ENCODE measurements at regions not wholly inside any gene's neighbourhood (a gene's known extent, or its start where the extent isn't known, plus 50 kb on each side); places are given as distances from the start of the nearest gene placed in this dataset.

DNA sequence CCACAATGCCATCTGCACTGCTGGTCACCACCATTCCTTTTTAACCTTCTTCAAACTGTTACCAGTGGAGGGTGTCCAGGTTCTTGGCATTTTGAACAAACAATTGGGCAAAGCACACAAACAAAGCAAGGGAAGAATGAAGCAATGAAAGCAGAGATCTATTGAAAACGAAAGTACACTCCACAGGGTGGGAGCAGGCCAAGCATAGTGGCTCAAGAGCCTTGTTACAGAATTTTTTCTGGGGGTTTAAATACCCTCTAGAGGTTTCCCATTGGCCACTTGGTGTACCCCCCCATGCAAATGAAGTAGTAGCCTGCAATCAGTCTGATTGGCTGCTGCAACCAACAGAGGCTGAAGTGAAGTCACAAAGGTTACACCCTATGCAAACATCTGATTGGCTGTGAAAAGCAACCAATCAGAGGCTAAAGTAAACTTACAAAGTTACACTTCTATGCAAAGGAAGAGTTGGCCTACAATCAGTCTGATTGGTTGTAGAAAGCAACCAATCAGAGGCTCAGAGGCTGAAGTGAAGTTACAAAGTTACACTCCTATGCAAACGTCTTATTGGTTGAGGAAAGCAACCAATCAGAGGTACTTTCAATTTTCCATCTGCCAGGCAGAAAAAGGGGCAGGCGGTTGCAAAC, 103.2 kb upstream of the WAC start:
- Histone ChIP-seq H3K27ac (ENCODE audit: insufficient read depth, low read length) (no peak overlapping the region), H3K56ac (ENCODE audit: extremely low read depth, insufficient read depth, low read length) (no peak overlapping the region), H2AFZ (replicated peaks; ENCODE audit: low read length, poor library complexity) (peak overlapping the region; percentile 26), H3K36me3 (ENCODE audit: control insufficient read depth, insufficient read depth, low read length) (no peaks in the 10 kb centered on the region), H3K4me2 (ENCODE audit: low read depth, low read length) (no peak overlapping the region), H3K79me1 (ENCODE audit: low read depth in 1 of 2, low read length in 2 of 2) (no peaks in the 10 kb centered on the region), H3K4me3 (ENCODE audit: insufficient read depth, low read depth, low read length) (no peak overlapping the region), H3K4ac (ENCODE audit: low read depth, low read length) (no peak overlapping the region), H2BK20ac (ENCODE audit: low read depth, low read length) (no peak overlapping the region), H3K4me1 (ENCODE audit: control insufficient read depth, insufficient read depth, low read length) (no peaks in the 10 kb centered on the region), H3K9ac (ENCODE audit: low read depth, low read length) (no peak overlapping the region), H2BK15ac (ENCODE audit: low read depth, low read length) (no peak overlapping the region), H3K14ac (replicated peaks; ENCODE audit: low read depth, low read length) (no peak overlapping the region), H2BK5ac (ENCODE audit: low read depth, low read length, poor library complexity, severe bottlenecking) (no peak overlapping the region), H3K27me3 (ENCODE audit: control insufficient read depth, insufficient read depth, low read length) (peaks cover 9% of the 10 kb centered on the region), H4K20me1 (ENCODE audit: insufficient read depth, low read length) (no peaks in the 10 kb centered on the region), H2AK5ac (ENCODE audit: low read depth, low read length) (no peak overlapping the region), H4K8ac (ENCODE audit: low read depth in 2 of 2, low read length in 2 of 2) (no peak overlapping the region), H3K9me1 (ENCODE audit: insufficient read depth, low read length) (no peaks in the 10 kb centered on the region), H3K23ac (ENCODE audit: low read depth, low read length) (no peak overlapping the region), H4K5ac (ENCODE audit: low read depth, low read length) (no peak overlapping the region), H2AK9ac (replicated peaks; ENCODE audit: low read depth, low read length, poor library complexity) (no peak overlapping the region), H4K91ac (ENCODE audit: insufficient read depth, low read depth, low read length) (no peak overlapping the region), H3K18ac (ENCODE audit: low read depth, low read length) (no peak overlapping the region), H2BK120ac (ENCODE audit: low read depth, low read length) (no peak overlapping the region), H3K9me3 (ENCODE audit: control insufficient read depth, insufficient read depth, low read length) (peaks cover 4% of the 10 kb centered on the region; the same call in 1 of the 2 replicates)
- POLR2A ChIA-PET (ENCODE audit: unreplicated experiment), result no interaction called here
- DNase-seq (peak; percentile 3), ATAC-seq (ENCODE audit: low read depth) (no peak)
- BruUV-seq (replicated peaks), result no TSS peak
- dilution Hi-C loops (cut with HindIII; ENCODE audit: low sequenced_read_pairs, unreplicated experiment) (no loop called here), in situ Hi-C loops (cut with MboI; ENCODE audit: low sequenced_read_pairs) (no loop called here), intact Hi-C loops (cut with micrococcal nuclease) (no loop called here)
- WGBS, 2 experiments (ENCODE audit: extremely low coverage in 2 of 2, insufficient read length in 1 of 2), result no CpG with 5 or more reads among the region's 3 CpGs
- TF ChIP-seq CEBPB (IDR thresholded peaks at IDR 0.05; ENCODE audit: low read depth, low read length), result no peak
- TF ChIP-seq CTCF (conservative IDR thresholded peaks at IDR 0.05; ENCODE audit: low read depth, low read length), result no peak
- CTCF ChIA-PET, result no interaction called here

Measured in IMR-90 (cell line).